Astrocyte of the cerebellum (primary cell): ENCODE measurements at regions not wholly inside any gene's neighbourhood (a gene's known extent, or its start where the extent isn't known, plus 50 kb on each side); places are given as distances from the start of the nearest gene placed in this dataset.
A peak's percentile ranks its signal among the peaks of the same experiment; 100 is the strongest.

Source experiments
- DNase-seq: peaks from one replicate; pipeline ENCODE4 v3.0.0-alpha.2; 2011; ENCODE audit warnings: low read depth
- H3K4me3 ChIP-seq: 2 replicates; pipeline ENCODE4 v1.5.1; 2011; ENCODE audit warnings: mild to moderate bottlenecking, low read depth, low read length, moderate library complexity
- CTCF ChIP-seq: IDR thresholded peaks from 2 replicates; pipeline ENCODE4 v1.5.1; 2012; ENCODE audit warnings: low read length, low read depth, moderate library complexity, mild to moderate bottlenecking; ENCODE audit errors: missing control alignments
- in situ Hi-C: cut with HindIII; loops from 2 replicates; pipeline ENCODE4 v1.10.0; 2017; ENCODE audit warnings: low sequenced_read_pairs

- in situ Hi-C loops, result no loop called here
- DNase-seq, result no peak
- H3K4me3 ChIP-seq, result no peak overlapping the region
- no peak for TF ChIP-seq CTCF
These were observed 89.5 kb upstream of the VEGFC start for GRCh38 chr4:176882206-176882605.

- in situ Hi-C loops, result no loop called here
- TF ChIP-seq CTCF, result no peak
- no peak for DNase-seq
- H3K4me3 ChIP-seq, result peak overlapping the region; percentile 5
These were observed 90.4 kb upstream of the VEGFC start for GRCh38 chr4:176883108-176883550.

GRCh38 chr4:176883681-176884418 is 91.1 kb upstream of the VEGFC start:
- peak; percentile 67 for DNase-seq
- in situ Hi-C loops, result no loop called here
- H3K4me3 ChIP-seq, result peak overlapping the region; percentile 5
- TF ChIP-seq CTCF, result no peak

GRCh38 chr4:176885224-176885623 is 92.5 kb upstream of the VEGFC start:
- in situ Hi-C loops, result no loop called here
- DNase-seq, result no peak
- TF ChIP-seq CTCF, result no peak
- H3K4me3 ChIP-seq, result no peak overlapping the region

- in situ Hi-C loops, result no loop called here
- no peak for DNase-seq
- H3K4me3 ChIP-seq, result no peak overlapping the region
- TF ChIP-seq CTCF, result no peak
These were observed 93.4 kb upstream of the VEGFC start for GRCh38 chr4:176886135-176886534.

- in situ Hi-C loops, result no loop called here
- no peak for TF ChIP-seq CTCF
- no peak overlapping the region for H3K4me3 ChIP-seq
- DNase-seq, result no peak
These were observed 97.1 kb upstream of the VEGFC start for GRCh38 chr4:176889776-176890175.
